ENCODE measurements at regions not wholly inside any gene's neighbourhood (a gene's known extent, or its start where the extent isn't known, plus 50 kb on each side); places are given as distances from the start of the nearest gene placed in this dataset.

GRCh38 chr5:53340956-53341750 is 139.3 kb upstream of the FST start:
- DNase-seq: no peak
- no peaks in the 10 kb centered on the region for H3K27me3 ChIP-seq (ENCODE audit: control insufficient read depth in 2 of 2, insufficient read depth in 2 of 2, low read length in 2 of 2)
- no peaks in the 10 kb centered on the region for H3K4me1 ChIP-seq (ENCODE audit: control insufficient read depth in 1 of 2, insufficient read depth in 2 of 2, low read length in 2 of 2)
- Mint-ChIP-seq H3K36me3 (no peaks in the 10 kb centered on the region), H3K9me3 (peaks cover 2 to 17% (median 7%) of the 10 kb centered on the region in 7 donors), H3K4me3 (no peak overlapping the region), H3K27ac (peak overlapping the region in 1 of 7 donors; percentile 40), H3K27me3 (ENCODE audit: low read depth in 3 of 3) (peaks cover 0 to 2% (median 1%) of the 10 kb centered on the region in 3 donors), H3K4me1 (no peaks in the 10 kb centered on the region)
- H3K36me3 ChIP-seq (replicated peaks in 1 of 2; ENCODE audit: control insufficient read depth in 1 of 2, insufficient read depth in 2 of 2, low read length in 2 of 2): no peaks in the 10 kb centered on the region
- WGBS (ENCODE audit: insufficient coverage): no CpG with 5 or more reads among the region's 3 CpGs
- TF ChIP-seq CTCF (IDR thresholded peaks at IDR 0.05): no peak
- peaks cover 6 to 9% of the 10 kb centered on the region in 2 donors for H3K9me3 ChIP-seq (replicated peaks in 1 of 2; ENCODE audit: control insufficient read depth in 1 of 2, insufficient read depth in 1 of 2, low read length in 2 of 2)
- no peak overlapping the region for H3K4me3 ChIP-seq (replicated peaks in 1 of 3; ENCODE audit: low read depth in 2 of 3, low read length in 3 of 3)
- H3K9ac ChIP-seq (ENCODE audit: insufficient read depth, low read length, poor library complexity, severe bottlenecking): no peak overlapping the region
- H3K27ac ChIP-seq (ENCODE audit: low read depth in 1 of 2, low read length in 2 of 2): no peak overlapping the region
- intact Hi-C loops (cut with micrococcal nuclease): no loop called here
- H3K4me2 ChIP-seq (replicated peaks; ENCODE audit: extremely low read depth, low read length, poor library complexity, severe bottlenecking): no peak overlapping the region
- no peaks in the 10 kb centered on the region for H4K20me1 ChIP-seq (ENCODE audit: insufficient read depth, low read length)
- no peak overlapping the region for H2AFZ ChIP-seq (ENCODE audit: insufficient read depth, low read depth, low read length, poor library complexity, severe bottlenecking)
- no peaks in the 10 kb centered on the region for H3K79me2 ChIP-seq (ENCODE audit: insufficient read depth, low read length)

GRCh38 chr5:53342236-53342635 is 138.2 kb upstream of the FST start:
- H4K20me1 ChIP-seq (ENCODE audit: insufficient read depth, low read length): no peaks in the 10 kb centered on the region
- H3K27me3 ChIP-seq (ENCODE audit: control insufficient read depth in 2 of 2, insufficient read depth in 2 of 2, low read length in 2 of 2): no peaks in the 10 kb centered on the region
- Mint-ChIP-seq H3K27me3 (ENCODE audit: low read depth in 3 of 3) (peaks cover 0 to 2% (median 1%) of the 10 kb centered on the region in 3 donors), H3K9me3 (peaks cover 2 to 19% (median 7%) of the 10 kb centered on the region in 7 donors), H3K4me3 (no peak overlapping the region), H3K36me3 (no peaks in the 10 kb centered on the region), H3K27ac (no peak overlapping the region), H3K4me1 (no peaks in the 10 kb centered on the region)
- no peaks in the 10 kb centered on the region for H3K36me3 ChIP-seq (replicated peaks in 1 of 2; ENCODE audit: control insufficient read depth in 1 of 2, insufficient read depth in 2 of 2, low read length in 2 of 2)
- TF ChIP-seq CTCF (IDR thresholded peaks at IDR 0.05): no peak
- DNase-seq: no peak
- no peak overlapping the region for H3K27ac ChIP-seq (ENCODE audit: low read depth in 1 of 2, low read length in 2 of 2)
- no peak overlapping the region for H2AFZ ChIP-seq (ENCODE audit: insufficient read depth, low read depth, low read length, poor library complexity, severe bottlenecking)
- no peaks in the 10 kb centered on the region for H3K4me1 ChIP-seq (ENCODE audit: control insufficient read depth in 1 of 2, insufficient read depth in 2 of 2, low read length in 2 of 2)
- intact Hi-C loops (cut with micrococcal nuclease): no loop called here
- H3K4me2 ChIP-seq (replicated peaks; ENCODE audit: extremely low read depth, low read length, poor library complexity, severe bottlenecking): no peak overlapping the region
- H3K4me3 ChIP-seq (replicated peaks in 1 of 3; ENCODE audit: low read depth in 2 of 3, low read length in 3 of 3): no peak overlapping the region
- H3K79me2 ChIP-seq (ENCODE audit: insufficient read depth, low read length): no peaks in the 10 kb centered on the region
- H3K9me3 ChIP-seq (replicated peaks in 1 of 2; ENCODE audit: control insufficient read depth in 1 of 2, insufficient read depth in 1 of 2, low read length in 2 of 2): peaks cover 6 to 9% of the 10 kb centered on the region in 2 donors
- no peak overlapping the region for H3K9ac ChIP-seq (ENCODE audit: insufficient read depth, low read length, poor library complexity, severe bottlenecking)

Measured in CD14-positive monocyte (primary cell).